Psoas muscle (tissue), 7 donors: ENCODE measurements at regions not wholly inside any gene's neighbourhood (a gene's known extent, or its start where the extent isn't known, plus 50 kb on each side); places are given as distances from the start of the nearest gene placed in this dataset.

ENCODE experiments used
- ATAC-seq, 4 donors: fragments of 200-7000 bp; cut with Tn5 transposase; one replicate each; pipeline ENCODE4 v1.9.1; 2020; ENCODE audit warnings: moderate library complexity in 3 of 4, mild to moderate bottlenecking in 2 of 4
- DNase-seq, 2 donors: peaks; one replicate each; pipeline ENCODE4 v3.0.0-alpha.2; 2020
- H3K27ac ChIP-seq: fragments of 200-600 bp; one replicate; pipeline ENCODE4 v1.8.0; 2022
- H3K27me3 ChIP-seq, 3 donors: fragments of 200-600 bp in 1 of 3; one replicate each; pipeline versions ENCODE4 v1.6.1 to v1.8.0; 2013 to 2022; ENCODE audit warnings: low read length in 2 of 3, mild to moderate bottlenecking in 2 of 3, moderate library complexity in 1 of 3; ENCODE audit not compliant: insufficient read depth in 3 of 3
- H3K36me3 ChIP-seq, 2 donors: fragments of 200-600 bp in 1 of 2; one replicate each; pipeline versions ENCODE4 v1.6.1 to v1.8.0; 2013 to 2022; ENCODE audit warnings: low read depth in 1 of 2, mild to moderate bottlenecking in 1 of 2, moderate library complexity in 1 of 2; ENCODE audit not compliant: insufficient read depth in 1 of 2
- H3K4me1 ChIP-seq: fragments of 200-600 bp; one replicate; pipeline ENCODE4 v1.8.0; 2022
- H3K4me3 ChIP-seq: fragments of 200-600 bp; one replicate; pipeline ENCODE4 v1.8.0; 2022; ENCODE audit warnings: mild to moderate bottlenecking
- H3K9me3 ChIP-seq: fragments of 200-600 bp; one replicate; pipeline ENCODE4 v1.8.0; 2022
- CTCF ChIP-seq: fragments of 200-600 bp; IDR thresholded peaks from one replicate; pipeline ENCODE4 v1.8.0; 2022; ENCODE audit warnings: antibody characterized with exemption
- WGBS, 3 donors: extraction: QIAGEN DNeasy Blood & Tissue Kit; methylation state at CpG; one replicate each; pipeline versions ENCODE4 v1.1.6 to v1.1.7; 2013; 5-methylcytosine and 5-hydroxymethylcytosine counted together
- intact Hi-C, 2 donors: fragments of 100-400 bp; cut with DNase I; formaldehyde crosslinking; loops; one replicate each; pipeline versions ENCODE4 v1.11.0 to v1.14.2; 2022
- donor health status: healthy with polysubstance abuse.
- donor health status: DM: no; HTN: no; CAD: no; lungs with moderate emphysema.
- donor health status: Bipolar disorder and iron deficiency.
- donor health status: healthy.
- donor health status: DM: yes; HTN: yes; CAD: no.
- donor health status: DM: no; HTN: no; CAD: no.
- donor health status: DM: yes; HTN: yes; CAD: no.

GRCh38 chr5:124050120-124050770 is 538.3 kb downstream of the CSNK1G3 start:
- no peak for TF ChIP-seq CTCF
- intact Hi-C loops, result no loop called here
- H3K27me3 ChIP-seq, result no peaks in the 10 kb centered on the region
- DNase-seq (no peak), ATAC-seq (no peak)
- H3K4me1 ChIP-seq, result no peaks in the 10 kb centered on the region
- no peak overlapping the region for H3K4me3 ChIP-seq
- H3K9me3 ChIP-seq, result no peaks in the 10 kb centered on the region
- H3K36me3 ChIP-seq, result no peaks in the 10 kb centered on the region
- no peak overlapping the region for H3K27ac ChIP-seq
- 52 to 68% (median 54%) methylated on average over 3 of the region's 3 CpGs for WGBS, 3 donors

GRCh38 chr5:124045412-124045811 is 533.4 kb downstream of the CSNK1G3 start:
- WGBS, 3 donors, result 56 to 84% (median 70%) methylated on average over 2 of the region's 2 CpGs
- intact Hi-C loops, result no loop called here
- no peak for TF ChIP-seq CTCF

GRCh38 chr5:124044613-124045012 is 532.6 kb downstream of the CSNK1G3 start:
- TF ChIP-seq CTCF, result no peak
- Histone ChIP-seq H3K4me1 (peaks cover 8% of the 10 kb centered on the region), H3K9me3 (no peaks in the 10 kb centered on the region), H3K36me3 (no peaks in the 10 kb centered on the region), H3K27ac (no peak overlapping the region), H3K4me3 (no peak overlapping the region), H3K27me3 (no peaks in the 10 kb centered on the region)
- DNase-seq, result no peak
- peak in 1 of 4 donors; percentile 17 for ATAC-seq
- intact Hi-C loops, result no loop called here
- 90 to 94% (median 90%) methylated on average over 2 of the region's 2 CpGs for WGBS, 3 donors

More at GRCh38 chr5:124045412-124045811, 533.4 kb downstream of the CSNK1G3 start:
- Histone ChIP-seq H3K9me3 (no peaks in the 10 kb centered on the region), H3K27ac (no peak overlapping the region), H3K4me3 (no peak overlapping the region), H3K27me3 (no peaks in the 10 kb centered on the region), H3K36me3 (no peaks in the 10 kb centered on the region), H3K4me1 (peaks cover 8% of the 10 kb centered on the region)
- no peak for ATAC-seq
- no peak for DNase-seq

GRCh38 chr5:124043456-124043855 is 531.5 kb downstream of the CSNK1G3 start:
- peaks cover 8% of the 10 kb centered on the region for H3K4me1 ChIP-seq
- intact Hi-C loops, result no loop called here
- H3K4me3 ChIP-seq, result no peak overlapping the region
- no peak for TF ChIP-seq CTCF
- no peaks in the 10 kb centered on the region for H3K27me3 ChIP-seq
- DNase-seq (no peak), ATAC-seq (no peak)
- H3K9me3 ChIP-seq, result no peaks in the 10 kb centered on the region
- WGBS, 3 donors, result 95 to 100% (median 96%) methylated on average over 1 of the region's 1 CpG
- H3K36me3 ChIP-seq, result no peaks in the 10 kb centered on the region
- no peak overlapping the region for H3K27ac ChIP-seq

- peaks cover 8% of the 10 kb centered on the region for H3K4me1 ChIP-seq
- intact Hi-C loops, result no loop called here
- H3K4me3 ChIP-seq, result no peak overlapping the region
- TF ChIP-seq CTCF, result no peak
- H3K36me3 ChIP-seq, result no peaks in the 10 kb centered on the region
- 3 to 8% (median 8%) methylated on average over 3 of the region's 3 CpGs for WGBS, 3 donors
- H3K27ac ChIP-seq, result no peak overlapping the region
- no peak for DNase-seq
- ATAC-seq, result no peak
- H3K9me3 ChIP-seq, result no peaks in the 10 kb centered on the region
- H3K27me3 ChIP-seq, result no peaks in the 10 kb centered on the region
Observed at GRCh38 chr5:124040799-124041198, 528.8 kb downstream of the CSNK1G3 start.
